Stimulated activated CD4-positive, alpha-beta T cell treated with anti-CD3 and anti-CD28 coated beads, Interleukin-4, amount 100 ng/mL, for 24 hours (primary cell): ENCODE measurements at regions not wholly inside any gene's neighbourhood (a gene's known extent, or its start where the extent isn't known, plus 50 kb on each side); places are given as distances from the start of the nearest gene placed in this dataset.

Experiments
- DNase-seq: peaks from one replicate; pipeline ENCODE4 v3.0.0-alpha.2; 2020

DNA sequence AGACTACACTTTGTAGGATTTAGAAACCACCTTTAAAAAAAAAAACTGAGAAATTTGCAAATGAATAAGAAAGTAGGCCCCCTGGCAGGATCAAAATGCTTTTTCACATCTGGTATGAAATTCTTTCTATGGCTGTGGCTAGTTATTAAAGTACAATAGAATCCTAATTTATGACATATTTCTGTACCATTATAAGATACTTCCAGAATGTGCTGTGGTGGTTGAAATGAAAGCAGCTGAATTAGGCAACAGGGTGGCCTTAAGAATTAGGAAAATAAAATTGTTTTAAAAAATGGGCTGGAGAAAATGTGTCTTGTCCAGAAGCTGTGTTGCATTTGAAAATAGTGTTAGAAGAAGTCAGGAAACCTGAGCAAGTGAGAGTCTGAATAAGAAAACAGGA is 85.9 kb upstream of the PDE3A start:
- no peak for DNase-seq

DNA sequence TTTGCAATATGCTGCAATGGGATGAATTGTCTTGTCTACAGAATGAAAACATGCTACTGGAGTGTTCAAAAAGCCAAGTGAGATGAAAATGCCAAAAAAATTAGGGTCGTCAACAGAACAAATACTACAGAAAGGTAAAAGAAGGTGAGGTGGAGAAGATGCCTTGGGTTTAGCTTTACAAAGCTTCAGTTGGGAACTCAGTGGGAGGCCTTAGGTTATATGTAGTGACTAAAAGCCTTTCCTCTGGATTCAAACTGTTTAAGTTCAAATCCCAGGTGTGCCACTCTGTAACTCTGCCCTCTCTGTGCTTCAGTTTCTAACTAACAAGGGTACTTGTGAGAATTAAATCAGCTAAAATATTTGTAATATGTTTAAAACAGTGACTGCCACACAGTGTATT is 84.9 kb upstream of the PDE3A start:
- no peak for DNase-seq

DNA sequence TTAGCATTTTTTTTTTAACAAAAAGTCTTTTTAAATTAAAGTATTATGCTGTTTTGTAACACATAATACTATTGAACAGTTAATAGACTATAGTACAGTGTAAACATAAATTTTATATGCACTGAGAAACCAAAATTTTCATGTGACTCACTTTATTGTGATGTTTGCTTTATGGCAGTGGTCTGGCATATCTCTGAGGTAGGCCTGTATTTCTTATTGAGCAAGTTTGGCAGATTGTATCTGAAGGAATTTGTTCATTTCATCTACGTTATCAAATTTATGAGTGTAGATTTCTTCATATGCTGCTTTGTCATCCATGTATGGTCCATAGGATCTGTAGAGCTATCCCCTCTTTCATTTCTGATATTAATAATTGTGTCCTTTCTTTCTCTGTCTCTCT is 78.8 kb upstream of the PDE3A start:
- DNase-seq = no peak

DNA sequence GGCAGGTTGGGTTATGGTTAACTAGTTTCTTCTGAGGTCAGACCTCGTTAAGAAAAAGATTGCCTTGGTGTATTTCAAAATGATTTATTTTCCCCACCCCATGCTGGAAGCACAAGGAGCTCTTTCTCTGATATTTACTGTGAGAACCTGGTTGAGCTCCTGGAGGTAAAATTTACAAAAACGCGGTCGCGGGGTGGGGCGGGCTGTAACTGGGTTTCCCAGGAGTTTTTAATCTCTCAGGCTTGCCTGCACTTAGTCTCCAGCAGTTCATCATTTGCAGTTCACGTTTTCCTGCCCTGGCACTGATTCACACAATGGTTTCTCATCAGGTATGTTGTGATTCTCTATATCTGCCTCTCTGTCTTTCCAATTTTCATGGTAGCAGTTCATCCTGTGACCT is 67.9 kb upstream of the PDE3A start:
- DNase-seq = no peak

DNA sequence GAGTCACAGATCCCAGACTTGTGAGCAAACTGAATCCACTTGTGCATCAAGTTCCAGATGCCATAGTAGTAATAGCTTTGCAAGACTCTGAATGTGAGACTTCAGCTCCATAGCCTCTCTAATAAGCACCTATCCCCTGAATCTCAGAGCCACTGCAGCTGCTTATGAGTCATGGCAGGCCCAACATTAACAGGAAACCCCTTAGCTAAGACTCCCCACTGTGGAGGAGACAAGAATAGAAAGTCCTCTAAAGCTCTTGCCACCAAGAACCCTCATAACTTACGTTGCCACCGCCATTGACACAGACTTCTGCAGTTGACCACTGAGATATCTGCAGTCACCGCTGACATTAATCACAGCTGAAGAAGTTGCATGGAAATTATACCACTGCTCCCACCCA is 62.9 kb upstream of the PDE3A start:
- no peak for DNase-seq

DNA sequence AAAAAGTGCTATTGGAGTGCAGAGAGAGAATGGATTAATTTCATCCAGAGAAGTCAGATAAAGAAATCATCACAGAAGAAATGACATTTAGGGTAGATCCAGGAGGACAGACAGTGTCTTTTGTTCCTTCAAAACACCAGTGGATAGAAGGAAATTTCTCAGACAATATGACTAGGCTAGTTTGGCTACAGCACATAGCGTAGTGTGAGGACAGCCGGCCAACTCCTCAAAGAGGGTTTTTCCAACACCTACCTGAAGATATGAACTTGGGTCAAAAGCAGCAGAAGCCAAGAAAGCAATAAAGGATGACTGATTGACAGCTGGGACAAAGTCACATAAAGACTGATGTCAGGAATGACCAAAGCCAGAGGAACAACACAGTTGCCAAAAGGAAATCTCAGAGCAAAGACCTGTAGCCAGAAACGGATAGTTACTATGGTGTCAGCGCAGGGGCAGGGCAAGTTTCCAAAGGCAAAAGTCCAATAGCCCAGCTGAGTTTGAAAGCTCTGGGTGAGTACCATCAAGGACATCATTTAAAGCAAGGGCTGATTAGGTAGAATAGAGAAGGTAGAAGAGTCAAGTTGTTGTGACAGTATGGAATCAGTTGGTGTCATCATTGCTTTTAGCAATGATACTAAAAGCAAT is 58.7 kb upstream of the PDE3A start:
- DNase-seq = no peak

DNA sequence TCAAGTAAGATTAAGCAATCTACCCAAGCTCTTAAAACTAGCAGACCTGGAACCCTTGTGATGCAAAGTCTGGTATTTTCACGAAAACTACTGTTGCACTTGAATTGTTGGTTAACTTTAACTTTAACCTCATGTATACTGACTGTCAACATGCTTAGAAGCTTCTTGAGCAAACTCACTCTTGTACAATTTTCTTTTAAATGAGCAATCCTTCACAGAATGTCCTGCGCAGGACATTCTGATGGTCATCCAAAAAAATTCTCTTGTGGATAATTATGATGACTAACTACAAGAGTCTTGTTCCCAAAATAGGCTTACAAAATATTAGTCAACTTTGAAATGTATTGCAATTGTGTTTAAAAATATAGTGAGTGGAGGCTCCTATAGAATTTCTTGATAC is 54.0 kb upstream of the PDE3A start:
- DNase-seq = no peak

DNA sequence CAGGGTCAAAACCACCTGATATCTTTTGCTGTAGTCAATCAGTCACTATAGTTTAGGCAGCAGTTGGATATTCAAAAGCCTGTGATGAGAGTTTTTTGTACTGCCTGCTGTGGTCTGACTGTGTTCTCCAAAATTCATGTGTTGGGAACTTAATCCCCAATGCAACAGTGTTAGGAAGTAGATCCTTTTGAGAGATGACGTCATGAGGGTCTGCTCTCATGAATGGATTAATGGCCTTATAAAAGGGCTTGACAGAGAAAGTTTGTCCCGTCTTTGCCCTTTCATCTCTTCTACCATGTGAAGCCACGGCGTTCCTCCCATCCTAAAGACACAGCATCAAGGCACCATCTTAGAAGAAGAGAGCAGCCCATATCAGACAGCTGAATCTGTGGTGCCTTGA is 50.8 kb upstream of the PDE3A start:
- DNase-seq = no peak
